GM11168 (cell line): ENCODE measurements at regions not wholly inside any gene's neighbourhood (a gene's known extent, or its start where the extent isn't known, plus 50 kb on each side); places are given as distances from the start of the nearest gene placed in this dataset.

Experiments
- in situ Hi-C: fragments of 300-500 bp; cut with MboI; formaldehyde crosslinking; loops from one replicate; pipeline ENCODE4 v1.12.0; 2022; ENCODE audit warnings: low sequenced_read_pairs; ENCODE audit not compliant: unreplicated experiment

- in situ Hi-C loops, result no loop called here
These were observed 1128.2 kb downstream of the BRD1 start for GRCh38 chr22:48699511-48699910.

GRCh38 chr22:48698618-48699017, 1129.1 kb downstream of the BRD1 start:
- in situ Hi-C loops, result no loop called here

- in situ Hi-C loops, result no loop called here
These were observed 1129.9 kb downstream of the BRD1 start for GRCh38 chr22:48697694-48698276.

- in situ Hi-C loops, result no loop called here
These were observed 1130.5 kb downstream of the BRD1 start for GRCh38 chr22:48697223-48697622.

- in situ Hi-C loops, result no loop called here
These were observed 1131.3 kb downstream of the BRD1 start for GRCh38 chr22:48696371-48696770.

- in situ Hi-C loops, result no loop called here
These were observed 1131.9 kb downstream of the BRD1 start for GRCh38 chr22:48695731-48696305.

- in situ Hi-C loops, result no loop called here
These were observed 1132.4 kb downstream of the BRD1 start for GRCh38 chr22:48695251-48695650.

GRCh38 chr22:48694296-48694883, 1133.3 kb downstream of the BRD1 start:
- in situ Hi-C loops, result no loop called here

- in situ Hi-C loops, result no loop called here
These were observed 1134.1 kb downstream of the BRD1 start for GRCh38 chr22:48693377-48694135.

GRCh38 chr22:48692734-48693376, 1134.8 kb downstream of the BRD1 start:
- in situ Hi-C loops, result no loop called here

GRCh38 chr22:48691431-48691851, 1136.2 kb downstream of the BRD1 start:
- in situ Hi-C loops, result no loop called here

GRCh38 chr22:48690583-48691317, 1136.9 kb downstream of the BRD1 start:
- in situ Hi-C loops, result no loop called here

GRCh38 chr22:48689206-48689605, 1138.5 kb downstream of the BRD1 start:
- in situ Hi-C loops, result no loop called here

- in situ Hi-C loops, result no loop called here
These were observed 1139.3 kb downstream of the BRD1 start for GRCh38 chr22:48688366-48688765.

GRCh38 chr22:48687606-48688005, 1140.1 kb downstream of the BRD1 start:
- in situ Hi-C loops, result no loop called here

- in situ Hi-C loops, result no loop called here
These were observed 1140.9 kb downstream of the BRD1 start for GRCh38 chr22:48686694-48687302.

- in situ Hi-C loops, result no loop called here
These were observed 1141.9 kb downstream of the BRD1 start for GRCh38 chr22:48685767-48686166.

GRCh38 chr22:48683640-48684039, 1144.0 kb downstream of the BRD1 start:
- in situ Hi-C loops, result no loop called here

- in situ Hi-C loops, result no loop called here
These were observed 1145.2 kb downstream of the BRD1 start for GRCh38 chr22:48682504-48682903.

- in situ Hi-C loops, result no loop called here
These were observed 1147.1 kb downstream of the BRD1 start for GRCh38 chr22:48680601-48681000.
